ENCODE measurements at regions not wholly inside any gene's neighbourhood (a gene's known extent, or its start where the extent isn't known, plus 50 kb on each side); places are given as distances from the start of the nearest gene placed in this dataset.

DNA sequence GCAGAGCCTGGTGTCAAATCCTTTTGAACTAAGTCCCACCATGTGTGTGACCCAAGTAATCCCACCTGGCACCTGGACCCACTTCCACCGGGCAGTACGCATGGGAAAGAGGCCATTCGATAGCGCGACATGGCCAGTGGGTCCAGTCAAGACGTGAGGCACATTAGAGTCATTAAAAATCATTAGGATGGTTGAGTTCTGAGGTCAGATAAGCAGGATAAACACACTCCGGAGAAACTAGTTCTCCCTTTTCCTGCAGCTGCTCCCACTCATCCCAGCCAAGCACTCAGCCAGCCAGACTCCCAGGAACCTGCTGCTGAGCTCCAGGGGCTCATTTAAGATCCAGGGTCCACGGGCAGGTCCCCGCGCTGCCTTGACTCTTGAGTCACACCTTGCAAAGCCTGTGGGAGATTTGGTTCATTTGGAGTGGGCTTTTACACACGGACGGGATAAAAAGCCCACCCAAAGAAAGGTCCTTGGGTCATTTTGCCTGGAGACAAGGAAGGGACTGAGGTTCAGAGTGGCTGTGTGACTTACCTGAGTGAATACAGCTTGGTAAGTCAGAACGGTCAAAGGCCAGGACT is 313.9 kb downstream of the BCL11B start:
- no peak for DNase-seq (ENCODE audit: low spot score)

GRCh38 chr14:98958632-98959031 is 313.4 kb downstream of the BCL11B start:
- no peak for DNase-seq (ENCODE audit: low spot score)

DNA sequence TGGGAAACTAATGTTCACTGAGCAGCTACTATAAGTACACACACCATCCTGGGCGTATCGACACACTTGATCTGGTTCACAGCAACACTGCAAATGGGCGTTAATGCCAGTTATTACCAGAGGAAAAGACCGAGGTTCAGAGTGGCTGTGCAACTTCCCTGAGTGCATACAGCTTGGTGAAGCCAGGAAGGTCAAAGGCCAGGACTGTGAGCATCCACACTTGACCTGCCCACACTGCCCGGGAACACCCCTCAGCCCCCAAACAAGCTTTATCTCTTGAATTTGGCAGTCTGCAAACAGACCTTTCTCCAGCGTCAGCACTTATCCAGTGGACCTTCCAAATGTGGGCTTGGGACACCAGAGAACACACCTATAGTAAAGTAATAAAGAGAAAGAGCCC is 312.6 kb downstream of the BCL11B start:
- no peak for DNase-seq (ENCODE audit: low spot score)

GRCh38 chr14:98959958-98960616 is 311.9 kb downstream of the BCL11B start:
- DNase-seq (ENCODE audit: low spot score), result no peak

GRCh38 chr14:98960617-98961013 is 311.4 kb downstream of the BCL11B start:
- no peak for DNase-seq (ENCODE audit: low spot score)

DNA sequence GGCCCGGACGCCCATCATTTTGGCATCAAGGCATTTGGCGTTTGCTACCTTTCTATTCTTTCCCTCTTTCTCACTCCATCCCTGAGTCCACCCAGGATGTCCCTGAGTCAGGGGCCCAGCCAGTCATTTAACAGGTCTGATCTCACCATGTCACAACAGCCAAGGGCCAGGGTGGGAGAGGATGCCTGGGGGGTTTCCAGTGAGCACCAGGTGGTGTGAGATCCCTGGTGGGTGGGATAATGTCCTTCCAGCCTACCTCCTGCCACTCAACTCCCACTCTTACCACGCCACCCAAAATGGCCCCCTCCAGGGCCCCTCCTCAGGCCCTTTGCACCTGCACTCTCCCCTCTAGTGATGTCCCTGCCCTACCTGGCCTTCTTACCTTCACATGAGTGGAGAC is 310.8 kb downstream of the BCL11B start:
- DNase-seq (ENCODE audit: low spot score), result no peak

- DNase-seq (ENCODE audit: low spot score), result no peak
Measured at GRCh38 chr14:98962118-98962517, 309.9 kb downstream of the BCL11B start.

DNA sequence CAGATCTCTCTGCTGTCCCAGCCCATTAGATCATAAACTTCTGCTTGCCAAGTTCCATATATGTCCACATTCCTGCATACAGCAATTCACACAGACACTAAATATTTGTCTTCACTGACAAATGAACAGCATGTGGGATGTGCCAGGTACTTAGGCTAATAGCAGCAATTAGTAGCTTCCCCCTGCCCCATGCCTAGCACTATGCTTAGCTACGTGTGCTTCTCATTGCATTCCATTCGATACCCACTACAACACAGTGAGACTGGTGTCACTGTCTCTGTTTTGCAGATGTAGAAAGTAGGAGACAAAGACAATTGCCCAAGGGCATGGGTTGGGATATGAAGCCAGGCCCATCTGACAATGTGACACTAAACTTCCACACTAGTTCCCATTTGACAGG is 308.4 kb downstream of the BCL11B start:
- no peak for DNase-seq (ENCODE audit: low spot score)

DNA sequence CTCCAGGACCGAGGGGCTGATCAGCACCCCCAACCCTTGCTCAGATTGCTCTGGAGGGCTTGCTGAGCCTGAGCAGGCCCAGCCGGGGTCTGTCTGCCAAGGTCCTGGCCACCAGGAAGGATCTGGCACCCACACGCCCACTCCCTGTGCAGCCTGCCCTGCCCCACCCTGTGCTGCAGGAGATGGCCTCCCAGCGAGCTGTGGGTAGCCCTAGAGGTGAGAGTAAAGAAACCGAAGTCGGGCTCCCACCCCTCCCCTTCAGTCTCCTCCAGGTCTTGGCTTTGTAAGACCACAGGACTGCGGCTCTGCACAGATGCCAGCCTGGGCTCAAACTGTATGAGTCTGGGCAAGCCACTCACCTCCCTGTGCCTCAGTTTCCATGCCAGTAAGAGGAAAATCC is 307.8 kb downstream of the BCL11B start:
- DNase-seq (ENCODE audit: low spot score), result no peak

- no peak for DNase-seq (ENCODE audit: low spot score)
Measured at GRCh38 chr14:98965076-98965475, 306.9 kb downstream of the BCL11B start.

GRCh38 chr14:98966016-98966415 is 306.0 kb downstream of the BCL11B start:
- no peak for DNase-seq (ENCODE audit: low spot score)

GRCh38 chr14:98966475-98967162 is 305.4 kb downstream of the BCL11B start:
- DNase-seq (ENCODE audit: low spot score), result no peak

- DNase-seq (ENCODE audit: low spot score), result no peak
Measured at GRCh38 chr14:98974113-98974512, 297.9 kb downstream of the BCL11B start.

DNA sequence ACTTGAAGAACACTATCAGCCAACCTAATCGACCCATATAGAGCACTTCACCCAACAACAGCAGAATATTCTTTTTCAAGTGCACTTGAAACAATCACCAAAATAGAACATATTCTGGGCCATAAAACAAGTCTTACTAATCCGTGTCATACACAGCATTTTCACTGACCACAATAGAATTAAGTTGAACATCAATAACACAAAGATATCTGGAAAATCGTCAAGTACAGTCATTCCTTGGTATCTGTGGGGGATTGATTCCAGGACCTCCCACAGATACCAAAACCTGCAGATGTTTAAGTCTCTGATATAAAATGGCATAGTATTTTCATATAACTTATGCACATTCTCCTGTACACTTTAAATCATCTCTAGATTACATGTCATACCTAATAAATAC is 295.7 kb downstream of the BCL11B start:
- DNase-seq (ENCODE audit: low spot score), result no peak

GRCh38 chr14:98977451-98977850 is 294.5 kb downstream of the BCL11B start:
- DNase-seq (ENCODE audit: low spot score), result no peak

DNA sequence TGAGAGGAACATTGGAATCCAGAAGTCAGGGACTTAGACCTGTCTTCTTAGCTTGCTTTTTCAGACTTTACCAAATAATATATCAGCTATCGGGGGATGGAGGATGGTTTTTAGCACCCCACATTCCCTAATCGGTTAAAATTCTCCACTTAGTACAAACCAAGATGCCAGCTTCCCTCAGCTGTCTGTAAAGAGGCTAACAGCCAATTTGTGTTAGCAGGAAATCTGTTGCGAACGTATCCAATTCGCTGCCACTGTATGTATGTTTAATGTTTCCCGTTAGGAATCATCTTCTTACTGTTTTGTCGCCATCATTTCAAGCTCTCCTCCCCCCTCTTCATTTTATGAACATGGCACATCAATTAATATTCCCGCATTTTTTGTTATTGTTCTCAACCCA is 289.0 kb downstream of the BCL11B start:
- DNase-seq (ENCODE audit: low spot score), result no peak

- no peak for DNase-seq (ENCODE audit: low spot score)
Measured at GRCh38 chr14:98984027-98984718, 287.8 kb downstream of the BCL11B start.

DNA sequence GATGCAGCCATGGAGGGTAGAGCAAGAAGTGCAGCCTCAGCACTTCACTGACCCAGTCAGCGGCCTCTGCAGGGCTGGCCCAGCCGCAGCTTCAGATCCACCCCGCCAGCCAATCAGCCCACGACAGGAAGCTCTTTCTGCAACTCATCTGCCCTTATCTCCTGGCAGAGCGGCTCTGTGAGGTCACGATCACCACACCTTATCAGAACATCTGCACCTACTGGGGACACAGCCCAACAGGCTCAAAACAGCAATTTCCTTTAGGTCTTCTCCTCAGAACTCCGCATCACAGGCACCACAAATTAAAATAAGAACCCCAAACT is 287.3 kb downstream of the BCL11B start:
- DNase-seq (ENCODE audit: low spot score), result no peak

- no peak for DNase-seq (ENCODE audit: low spot score)
Measured at GRCh38 chr14:98993818-98994217, 278.2 kb downstream of the BCL11B start.

GRCh38 chr14:98994561-98994960 is 277.4 kb downstream of the BCL11B start:
- DNase-seq (ENCODE audit: low spot score), result no peak

DNA sequence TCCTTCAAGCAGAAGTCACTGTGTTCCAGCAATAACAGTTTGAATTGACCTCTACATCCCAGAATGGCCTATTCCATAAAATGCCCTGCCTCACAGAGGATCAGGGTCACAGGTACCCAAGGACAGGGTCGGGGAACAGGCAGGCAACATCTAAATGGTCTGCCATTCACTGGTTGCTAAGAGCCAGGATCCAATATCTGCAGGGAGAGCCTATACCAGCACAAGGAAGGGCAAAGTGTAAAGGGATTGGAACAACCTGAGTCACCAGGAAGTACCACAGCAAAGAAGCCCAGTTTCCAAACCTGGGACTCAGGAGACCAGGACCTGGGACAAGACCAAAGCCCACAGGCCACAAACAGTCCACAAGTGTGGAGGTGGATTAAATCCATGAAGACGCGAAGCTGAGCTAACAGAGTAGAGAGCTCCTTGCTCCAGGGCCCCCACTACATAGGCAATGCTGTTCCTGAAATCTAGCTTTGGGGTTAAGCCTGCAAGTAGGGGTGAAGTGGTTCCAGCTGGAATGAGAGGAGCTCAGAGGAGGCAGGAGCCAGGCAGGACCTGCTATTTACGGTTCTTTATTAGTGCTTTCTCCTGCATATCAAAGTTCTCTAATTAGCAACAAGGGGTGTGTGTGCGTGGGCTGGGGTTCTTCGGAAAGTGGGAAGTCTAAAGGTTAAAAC is 274.3 kb downstream of the BCL11B start:
- DNase-seq (ENCODE audit: low spot score), result no peak

GRCh38 chr14:98999345-98999744 is 272.7 kb downstream of the BCL11B start:
- DNase-seq (ENCODE audit: low spot score), result no peak

DNA sequence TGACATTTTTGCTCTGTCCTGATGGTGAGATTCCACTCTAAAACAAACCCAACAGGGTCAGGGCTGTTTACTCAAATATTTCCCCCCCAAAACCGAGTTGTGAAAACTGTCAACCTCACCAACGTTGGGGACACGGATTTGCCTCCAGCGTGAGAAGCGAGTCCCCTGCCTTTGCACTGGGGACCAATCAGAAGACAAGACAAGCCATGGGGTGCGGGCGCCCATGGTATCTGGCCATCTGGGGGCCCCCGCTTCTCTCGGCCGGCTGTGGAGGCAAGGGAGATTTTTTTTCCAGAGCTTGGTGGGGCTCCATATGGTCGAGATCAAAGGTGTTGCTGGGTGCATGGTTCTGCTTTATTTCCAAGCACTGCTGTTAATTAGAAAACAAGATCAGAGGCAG is 272.1 kb downstream of the BCL11B start:
- DNase-seq (ENCODE audit: low spot score), result no peak

Measured in AG08396 (cell line).